Esophagus squamous epithelium (tissue), 4 donors: ENCODE measurements at regions not wholly inside any gene's neighbourhood (a gene's known extent, or its start where the extent isn't known, plus 50 kb on each side); places are given as distances from the start of the nearest gene placed in this dataset.

Source experiments
- POLR2A ChIP-seq, 4 donors: fragments of 450-650 bp; IDR thresholded peaks; one replicate each; pipeline ENCODE4 v1.6.1; 2017; ENCODE audit warnings: antibody characterized with exemption in 4 of 4, mild to moderate bottlenecking in 4 of 4, moderate library complexity in 3 of 4
- TF ChIP-seq, protein P1 (sequence below), 6 experiments: fragments of 450-650 bp in 4 of 6; fragments of 200-600 bp in 2 of 6; sonication (generic) in 2 of 6; IDR thresholded peaks; one replicate each; pipeline ENCODE4 v1.5.1; 2016 to 2019; ENCODE audit warnings: antibody characterized with exemption in 6 of 6, mild to moderate bottlenecking in 4 of 6, moderate library complexity in 4 of 6

DNA sequence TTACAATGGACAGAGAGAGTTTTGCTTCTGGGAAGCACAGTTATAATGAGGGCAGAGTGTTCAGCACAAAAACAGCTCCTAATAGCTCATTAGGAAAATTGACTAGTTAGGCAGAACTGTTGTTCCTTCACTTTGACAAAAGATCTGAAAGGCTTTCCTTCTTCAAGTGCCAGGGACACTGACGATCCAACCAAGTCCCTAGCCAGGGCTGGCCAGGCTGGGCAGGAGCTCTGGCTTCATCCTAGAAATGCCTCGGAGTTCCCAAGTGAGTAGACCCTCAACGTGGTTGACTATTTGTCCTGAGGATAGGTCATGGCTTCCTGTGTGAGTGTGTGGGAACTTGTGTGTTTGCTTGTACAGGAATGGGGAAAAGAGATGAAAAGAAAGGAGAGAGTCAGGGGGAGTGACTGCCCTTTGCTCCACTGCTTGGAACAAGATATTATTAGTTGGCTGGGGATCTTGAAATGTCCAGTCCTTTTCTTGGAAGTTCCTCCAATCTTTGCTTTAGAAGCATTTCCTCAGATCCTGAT is 617.9 kb downstream of the NTRK3 start:
- TF ChIP-seq POLR2A (IDR thresholded peaks at IDR 0.05) = no peak
- TF ChIP-seq, protein P1, sequence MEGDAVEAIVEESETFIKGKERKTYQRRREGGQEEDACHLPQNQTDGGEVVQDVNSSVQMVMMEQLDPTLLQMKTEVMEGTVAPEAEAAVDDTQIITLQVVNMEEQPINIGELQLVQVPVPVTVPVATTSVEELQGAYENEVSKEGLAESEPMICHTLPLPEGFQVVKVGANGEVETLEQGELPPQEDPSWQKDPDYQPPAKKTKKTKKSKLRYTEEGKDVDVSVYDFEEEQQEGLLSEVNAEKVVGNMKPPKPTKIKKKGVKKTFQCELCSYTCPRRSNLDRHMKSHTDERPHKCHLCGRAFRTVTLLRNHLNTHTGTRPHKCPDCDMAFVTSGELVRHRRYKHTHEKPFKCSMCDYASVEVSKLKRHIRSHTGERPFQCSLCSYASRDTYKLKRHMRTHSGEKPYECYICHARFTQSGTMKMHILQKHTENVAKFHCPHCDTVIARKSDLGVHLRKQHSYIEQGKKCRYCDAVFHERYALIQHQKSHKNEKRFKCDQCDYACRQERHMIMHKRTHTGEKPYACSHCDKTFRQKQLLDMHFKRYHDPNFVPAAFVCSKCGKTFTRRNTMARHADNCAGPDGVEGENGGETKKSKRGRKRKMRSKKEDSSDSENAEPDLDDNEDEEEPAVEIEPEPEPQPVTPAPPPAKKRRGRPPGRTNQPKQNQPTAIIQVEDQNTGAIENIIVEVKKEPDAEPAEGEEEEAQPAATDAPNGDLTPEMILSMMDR (IDR thresholded peaks at IDR 0.05) = no peak
